ENCODE measurements at regions not wholly inside any gene's neighbourhood (a gene's known extent, or its start where the extent isn't known, plus 50 kb on each side); places are given as distances from the start of the nearest gene placed in this dataset.
"Not testable (repeated sequence)": the region's sequence is repeated elsewhere in the genome, so short reads cannot be mapped to it uniquely, and the experiment has no call there.

DNA sequence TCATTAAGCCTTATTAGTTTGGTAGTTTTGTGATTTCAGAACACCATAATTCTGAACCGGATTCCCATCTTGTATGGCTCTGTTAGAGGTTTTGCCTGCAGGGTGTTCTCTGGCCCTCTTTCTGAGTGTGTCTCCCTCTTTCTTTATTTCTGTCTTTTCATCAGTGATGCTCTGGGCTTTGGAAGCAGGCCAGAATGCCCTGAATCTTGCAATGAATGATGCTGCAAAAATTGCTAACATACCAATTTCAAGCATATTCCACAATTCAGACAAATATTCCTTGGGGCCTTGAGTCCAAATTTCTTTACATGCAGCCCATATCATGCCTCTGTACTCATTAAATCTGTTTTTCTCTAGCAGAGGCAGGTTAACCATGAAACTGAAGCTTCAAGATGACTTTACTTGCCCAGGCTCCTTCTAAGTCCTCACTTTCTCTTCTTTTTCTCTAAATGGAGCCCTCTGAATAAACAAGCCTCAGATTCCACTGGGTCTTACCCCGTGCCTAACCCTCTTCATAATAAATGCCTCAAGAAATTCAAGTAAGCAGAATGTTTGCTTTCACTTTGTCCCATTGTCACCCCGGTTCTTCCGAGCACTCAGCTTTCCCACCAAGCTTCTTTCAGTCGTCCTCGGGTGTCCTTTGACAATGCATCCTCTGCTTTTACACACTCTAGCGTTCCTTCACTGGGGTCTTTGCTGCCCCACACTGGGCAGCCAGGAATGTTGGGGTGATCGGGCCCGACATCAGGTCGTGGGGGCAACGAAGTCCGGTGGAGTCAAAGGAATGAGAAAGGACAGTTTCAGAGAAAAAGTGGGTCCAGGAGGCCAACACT, 78.8 kb upstream of the SLC38A4 start:
- no peak for TF ChIP-seq CTCF (IDR thresholded peaks at IDR 0.05)
- H3K9me3 ChIP-seq: no peaks in the 10 kb centered on the region
- intact Hi-C loops (cut with DNase I): no loop called here
- H3K4me3 ChIP-seq: no peak overlapping the region
- no peak overlapping the region for H3K9ac ChIP-seq (ENCODE audit: low read depth in 2 of 2, low read length in 2 of 2)
- H3K27me3 ChIP-seq: no peaks in the 10 kb centered on the region
- H3K36me3 ChIP-seq: no peaks in the 10 kb centered on the region
- DNase-seq: no peak
- no peaks in the 10 kb centered on the region for H3K4me1 ChIP-seq
- H3K27ac ChIP-seq: no peak overlapping the region

GRCh38 chr12:46905239-46905627, 79.4 kb upstream of the SLC38A4 start:
- not testable (repeated sequence) for H3K27ac ChIP-seq, H3K4me1 ChIP-seq

GRCh38 chr12:46907791-46908190, 82.0 kb upstream of the SLC38A4 start:
- no peak for TF ChIP-seq CTCF (IDR thresholded peaks at IDR 0.05)
- intact Hi-C loops (cut with DNase I): no loop called here
- DNase-seq: no peak

More at GRCh38 chr12:46905239-46905627, 79.4 kb upstream of the SLC38A4 start:
- H3K9ac ChIP-seq (ENCODE audit: low read depth in 2 of 2, low read length in 2 of 2); DNase-seq; H3K27me3 ChIP-seq; H3K4me3 ChIP-seq; intact Hi-C loops (cut with DNase I); H3K36me3 ChIP-seq; H3K9me3 ChIP-seq: not testable (repeated sequence)

DNA sequence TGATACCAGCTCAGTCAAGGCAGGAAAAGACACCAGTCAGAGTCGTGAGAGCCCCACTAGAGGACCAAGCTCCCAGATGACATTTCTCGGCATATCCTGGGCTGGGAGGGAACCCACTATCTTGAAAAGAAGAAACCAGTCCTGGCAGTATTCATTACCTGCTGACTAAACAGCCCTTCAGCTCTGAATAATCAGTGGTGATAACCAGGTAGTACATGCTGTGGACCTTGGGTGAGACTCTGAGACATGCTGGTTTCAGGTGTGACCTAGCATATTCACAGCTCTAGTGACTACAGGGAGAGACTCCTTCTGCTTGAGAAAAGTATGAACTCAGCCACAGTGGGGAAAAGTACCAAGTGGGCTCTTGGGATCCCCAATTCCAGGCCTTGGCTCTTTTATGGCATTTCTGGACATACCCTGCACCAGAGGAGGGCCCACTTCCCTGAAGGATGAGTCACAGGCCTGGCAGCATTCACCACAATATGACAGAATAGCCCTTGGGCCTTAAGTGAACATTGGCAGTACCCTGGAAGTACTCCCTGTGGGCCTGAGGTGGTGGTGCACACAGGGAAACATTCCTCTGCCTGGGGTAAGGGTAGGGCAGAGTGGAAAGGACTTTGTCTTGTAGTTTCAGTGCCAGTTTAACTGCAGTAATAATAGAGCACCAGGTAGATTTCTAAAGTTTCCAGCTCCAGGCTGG, 82.6 kb upstream of the SLC38A4 start:
- TF ChIP-seq CTCF (IDR thresholded peaks at IDR 0.05): no peak
- H3K4me1 ChIP-seq: no peaks in the 10 kb centered on the region
- H3K27me3 ChIP-seq: no peaks in the 10 kb centered on the region
- no peaks in the 10 kb centered on the region for H3K36me3 ChIP-seq
- H3K9ac ChIP-seq (ENCODE audit: low read depth in 2 of 2, low read length in 2 of 2): no peak overlapping the region
- intact Hi-C loops (cut with DNase I): no loop called here
- no peaks in the 10 kb centered on the region for H3K9me3 ChIP-seq
- no peak overlapping the region for H3K27ac ChIP-seq
- DNase-seq: no peak
- H3K4me3 ChIP-seq: no peak overlapping the region

More at GRCh38 chr12:46907791-46908190, 82.0 kb upstream of the SLC38A4 start:
- H3K4me3 ChIP-seq: no peak overlapping the region
- H3K27me3 ChIP-seq: no peaks in the 10 kb centered on the region
- no peak overlapping the region for H3K27ac ChIP-seq
- no peak overlapping the region for H3K9ac ChIP-seq (ENCODE audit: low read depth in 2 of 2, low read length in 2 of 2)
- H3K9me3 ChIP-seq: no peaks in the 10 kb centered on the region
- H3K36me3 ChIP-seq: no peaks in the 10 kb centered on the region
- no peaks in the 10 kb centered on the region for H3K4me1 ChIP-seq

GRCh38 chr12:46908936-46909635, 83.3 kb upstream of the SLC38A4 start:
- H3K9me3 ChIP-seq: no peaks in the 10 kb centered on the region
- DNase-seq: no peak
- H3K4me3 ChIP-seq: no peak overlapping the region
- no peaks in the 10 kb centered on the region for H3K4me1 ChIP-seq
- no peaks in the 10 kb centered on the region for H3K36me3 ChIP-seq
- no peaks in the 10 kb centered on the region for H3K27me3 ChIP-seq
- TF ChIP-seq CTCF (IDR thresholded peaks at IDR 0.05): no peak
- intact Hi-C loops (cut with DNase I): no loop called here
- no peak overlapping the region for H3K9ac ChIP-seq (ENCODE audit: low read depth in 2 of 2, low read length in 2 of 2)
- no peak overlapping the region for H3K27ac ChIP-seq

Data from colonic mucosa (tissue), 4 donors.